GM13977 (cell line): ENCODE measurements at regions not wholly inside any gene's neighbourhood (a gene's known extent, or its start where the extent isn't known, plus 50 kb on each side); places are given as distances from the start of the nearest gene placed in this dataset.

Experiments used
- DNase-seq: peaks from one replicate; pipeline ENCODE4 v3.0.0; 2012; ENCODE audit warnings: low spot score
- in situ Hi-C: fragments of 300-500 bp; cut with MboI; formaldehyde crosslinking; loops from one replicate; pipeline ENCODE4 v1.12.0; 2022; ENCODE audit warnings: low sequenced_read_pairs, low pct_unique_long_range_greater_than_20kb, mixed read lengths, inconsistent platforms; ENCODE audit not compliant: unreplicated experiment
- TF ChIP-seq, protein P1 (sequence below): IDR thresholded peaks from 2 replicates; pipeline ENCODE4 v1.5.1; 2012; ENCODE audit warnings: mild to moderate bottlenecking, control low read depth; ENCODE audit not compliant: insufficient read depth; ENCODE audit errors: extremely low read depth, missing control alignments

DNA sequence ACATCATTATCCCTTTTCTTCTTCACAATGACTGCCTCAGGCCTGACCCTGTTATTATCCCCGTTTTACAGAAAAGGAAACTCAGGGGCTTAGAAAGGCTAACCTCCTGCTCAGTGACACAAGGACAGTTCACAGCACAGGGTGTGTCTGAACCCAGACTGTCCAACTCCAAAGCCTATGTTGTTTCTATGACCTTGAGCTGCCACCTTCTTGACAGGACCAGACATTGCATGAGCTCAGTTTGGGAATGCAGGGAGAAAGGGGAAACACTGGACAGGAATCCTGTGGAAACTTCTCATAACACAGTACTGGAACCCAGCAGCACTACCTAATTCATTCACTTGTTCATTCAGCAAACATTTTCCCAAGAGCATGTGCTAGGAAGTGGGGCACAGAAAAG is 472.8 kb downstream of the CDK5RAP2 start:
- TF ChIP-seq, protein P1, sequence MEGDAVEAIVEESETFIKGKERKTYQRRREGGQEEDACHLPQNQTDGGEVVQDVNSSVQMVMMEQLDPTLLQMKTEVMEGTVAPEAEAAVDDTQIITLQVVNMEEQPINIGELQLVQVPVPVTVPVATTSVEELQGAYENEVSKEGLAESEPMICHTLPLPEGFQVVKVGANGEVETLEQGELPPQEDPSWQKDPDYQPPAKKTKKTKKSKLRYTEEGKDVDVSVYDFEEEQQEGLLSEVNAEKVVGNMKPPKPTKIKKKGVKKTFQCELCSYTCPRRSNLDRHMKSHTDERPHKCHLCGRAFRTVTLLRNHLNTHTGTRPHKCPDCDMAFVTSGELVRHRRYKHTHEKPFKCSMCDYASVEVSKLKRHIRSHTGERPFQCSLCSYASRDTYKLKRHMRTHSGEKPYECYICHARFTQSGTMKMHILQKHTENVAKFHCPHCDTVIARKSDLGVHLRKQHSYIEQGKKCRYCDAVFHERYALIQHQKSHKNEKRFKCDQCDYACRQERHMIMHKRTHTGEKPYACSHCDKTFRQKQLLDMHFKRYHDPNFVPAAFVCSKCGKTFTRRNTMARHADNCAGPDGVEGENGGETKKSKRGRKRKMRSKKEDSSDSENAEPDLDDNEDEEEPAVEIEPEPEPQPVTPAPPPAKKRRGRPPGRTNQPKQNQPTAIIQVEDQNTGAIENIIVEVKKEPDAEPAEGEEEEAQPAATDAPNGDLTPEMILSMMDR = no peak
- in situ Hi-C loops = no loop called here
- no peak for DNase-seq

DNA sequence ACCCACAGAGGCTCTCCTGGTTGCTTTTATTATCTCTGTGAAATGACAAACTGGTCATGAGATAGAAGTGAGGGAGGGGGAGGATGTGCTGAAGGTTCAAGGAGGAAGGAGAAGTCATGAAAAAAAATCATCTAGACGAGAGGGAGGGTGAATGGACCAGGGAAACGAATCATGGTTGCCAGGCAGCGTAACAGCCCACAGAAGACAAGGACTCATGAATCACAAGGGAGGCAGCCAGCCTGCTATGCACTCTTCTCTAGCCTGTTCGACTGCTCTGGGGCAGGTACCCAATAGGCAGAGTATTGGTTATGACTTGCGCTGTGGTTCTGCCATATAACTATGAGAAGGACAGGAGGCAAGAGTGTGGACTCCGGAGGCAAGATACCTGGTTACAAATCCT is 475.2 kb downstream of the CDK5RAP2 start:
- no peak for DNase-seq
- TF ChIP-seq, protein P1 = no peak
- in situ Hi-C loops = no loop called here

DNA sequence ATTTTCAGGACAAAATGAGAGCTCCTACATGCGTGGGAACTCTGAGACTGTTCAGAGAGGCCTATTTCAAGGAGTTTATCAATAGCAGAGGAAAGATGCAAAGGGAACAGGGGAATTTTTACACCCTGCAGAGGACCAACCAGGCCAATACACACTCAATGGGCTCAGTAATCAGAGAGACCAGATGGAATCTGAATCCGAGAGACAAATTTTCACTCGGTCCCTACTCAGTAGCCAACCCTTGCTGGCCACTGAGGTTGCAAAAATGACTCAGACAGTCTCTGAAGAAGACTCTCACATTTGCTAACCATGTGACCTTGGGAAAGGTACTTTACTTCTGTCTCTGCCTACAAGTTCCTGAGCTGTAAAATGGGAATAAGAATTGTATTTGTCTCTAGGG is 479.4 kb downstream of the CDK5RAP2 start:
- TF ChIP-seq, protein P1 = no peak
- in situ Hi-C loops = no loop called here
- no peak for DNase-seq

DNA sequence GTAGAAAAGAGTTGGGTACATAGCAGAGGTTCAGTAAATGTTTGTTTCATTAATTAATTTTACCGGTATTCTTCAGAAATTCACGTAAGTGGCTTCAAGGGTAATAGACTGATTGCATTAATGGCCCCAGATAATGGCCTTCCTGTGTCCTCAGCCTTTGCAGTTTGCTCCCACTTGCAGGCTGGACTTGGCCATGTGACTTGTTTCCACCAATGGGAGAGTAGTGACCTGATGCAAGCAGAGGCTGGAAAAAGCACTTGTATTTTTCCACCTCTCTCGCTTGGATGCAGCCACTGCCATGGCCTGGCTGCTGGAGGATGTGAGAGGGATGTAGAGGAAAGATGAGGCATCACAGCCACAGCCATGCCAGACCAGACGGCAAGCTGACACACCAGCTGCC is 480.9 kb downstream of the CDK5RAP2 start:
- in situ Hi-C loops = no loop called here
- TF ChIP-seq, protein P1 = no peak
- no peak for DNase-seq

DNA sequence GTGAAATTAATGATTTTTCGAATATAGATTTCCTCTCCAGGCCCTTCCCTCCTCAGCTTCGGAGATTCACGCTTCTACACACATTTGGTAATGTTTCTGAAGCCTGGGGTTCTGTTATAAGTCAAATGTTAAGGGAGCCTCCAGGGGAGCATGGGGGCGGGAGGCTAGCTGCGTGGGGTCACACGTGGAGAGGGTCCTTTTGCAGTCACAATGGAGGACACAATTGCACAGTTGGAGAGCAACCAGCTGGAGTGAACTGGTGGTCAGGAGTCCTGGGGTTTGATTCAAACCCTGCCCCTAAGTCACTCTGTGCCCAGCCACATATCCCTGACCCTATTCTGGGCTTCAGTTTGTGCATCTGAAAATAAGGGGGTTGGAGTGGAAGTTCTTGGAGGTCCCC is 481.4 kb downstream of the CDK5RAP2 start:
- in situ Hi-C loops = no loop called here
- DNase-seq = no peak
- TF ChIP-seq, protein P1 = no peak

DNA sequence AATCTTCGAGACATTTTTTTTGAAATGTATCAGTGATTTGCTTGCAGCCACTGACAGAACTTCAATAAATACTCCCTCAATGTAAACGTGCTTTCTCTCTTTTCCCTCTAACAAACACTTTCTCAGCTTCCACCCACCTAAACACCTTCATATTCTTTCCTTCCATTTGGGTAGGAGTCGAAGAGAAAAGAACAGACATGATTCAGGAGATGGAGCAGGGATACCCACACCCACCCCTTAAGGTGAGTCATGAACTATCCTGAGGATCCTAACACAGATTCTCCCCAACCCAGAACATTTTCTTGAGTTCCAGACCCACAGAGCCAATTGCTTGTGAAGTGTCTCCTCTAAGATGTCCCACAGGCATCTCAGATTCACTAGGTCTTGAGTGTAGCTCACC is 488.8 kb downstream of the CDK5RAP2 start:
- TF ChIP-seq, protein P1 = no peak
- DNase-seq = no peak
- in situ Hi-C loops = no loop called here

DNA sequence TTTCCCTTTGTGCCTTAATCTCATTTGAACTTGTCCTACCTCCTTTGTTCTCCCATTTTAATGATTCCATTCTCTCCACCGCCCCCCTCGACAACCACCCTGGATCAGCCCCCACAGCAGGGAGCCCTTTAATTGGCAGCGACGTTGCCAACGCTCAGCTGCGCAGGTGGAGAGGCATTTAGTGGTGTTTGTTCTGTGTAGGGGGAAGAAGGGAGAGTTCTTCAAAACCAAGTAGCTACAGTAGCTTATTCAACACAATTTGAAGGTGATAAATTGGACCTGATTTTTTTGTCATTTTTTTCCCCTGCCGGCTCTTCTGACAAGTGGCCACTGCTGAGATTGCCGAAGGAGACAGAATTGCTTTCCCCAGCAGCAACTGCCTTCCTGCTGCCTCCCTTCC is 499.1 kb downstream of the CDK5RAP2 start:
- in situ Hi-C loops = no loop called here
- no peak for DNase-seq
- TF ChIP-seq, protein P1 = no peak
